ENCODE measurements at regions not wholly inside any gene's neighbourhood (a gene's known extent, or its start where the extent isn't known, plus 50 kb on each side); places are given as distances from the start of the nearest gene placed in this dataset.

DNA sequence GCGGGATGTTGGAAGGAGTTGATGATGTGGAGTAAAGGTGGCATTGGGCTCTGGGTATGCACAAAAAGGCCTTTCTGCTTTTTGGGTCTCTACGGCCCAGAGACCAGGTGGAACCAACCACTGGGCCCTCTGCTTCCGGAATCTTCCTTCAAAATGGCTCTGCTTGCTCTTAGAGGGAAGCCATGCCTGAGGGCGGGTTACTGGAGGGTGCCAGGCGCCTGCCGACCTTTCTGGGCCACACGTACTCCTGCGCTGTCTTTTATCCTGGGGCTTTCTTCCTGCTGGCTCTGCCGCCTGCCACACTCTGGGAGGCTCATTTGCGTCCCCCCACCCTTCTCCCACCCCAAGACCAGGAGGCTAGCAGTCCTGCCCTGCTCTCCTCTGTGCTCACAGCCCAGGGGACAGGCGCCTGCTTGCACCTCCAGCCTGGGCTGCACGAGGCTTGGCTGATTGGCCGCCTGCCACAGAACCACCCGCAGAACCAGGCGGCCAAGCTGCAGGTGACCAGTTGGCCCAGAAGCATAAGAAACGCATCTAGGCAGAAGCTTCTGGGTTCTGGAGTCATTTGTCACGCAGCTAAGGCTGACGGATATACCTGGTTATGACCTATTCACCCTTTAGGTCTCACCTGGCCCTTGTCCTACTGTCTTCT, 536.9 kb downstream of the TBC1D22A start:
- no peak for DNase-seq (ENCODE audit: low read depth)
- no peak overlapping the region for H3K4me3 ChIP-seq (ENCODE audit: low read depth, low read length)
- TF ChIP-seq, protein P1, sequence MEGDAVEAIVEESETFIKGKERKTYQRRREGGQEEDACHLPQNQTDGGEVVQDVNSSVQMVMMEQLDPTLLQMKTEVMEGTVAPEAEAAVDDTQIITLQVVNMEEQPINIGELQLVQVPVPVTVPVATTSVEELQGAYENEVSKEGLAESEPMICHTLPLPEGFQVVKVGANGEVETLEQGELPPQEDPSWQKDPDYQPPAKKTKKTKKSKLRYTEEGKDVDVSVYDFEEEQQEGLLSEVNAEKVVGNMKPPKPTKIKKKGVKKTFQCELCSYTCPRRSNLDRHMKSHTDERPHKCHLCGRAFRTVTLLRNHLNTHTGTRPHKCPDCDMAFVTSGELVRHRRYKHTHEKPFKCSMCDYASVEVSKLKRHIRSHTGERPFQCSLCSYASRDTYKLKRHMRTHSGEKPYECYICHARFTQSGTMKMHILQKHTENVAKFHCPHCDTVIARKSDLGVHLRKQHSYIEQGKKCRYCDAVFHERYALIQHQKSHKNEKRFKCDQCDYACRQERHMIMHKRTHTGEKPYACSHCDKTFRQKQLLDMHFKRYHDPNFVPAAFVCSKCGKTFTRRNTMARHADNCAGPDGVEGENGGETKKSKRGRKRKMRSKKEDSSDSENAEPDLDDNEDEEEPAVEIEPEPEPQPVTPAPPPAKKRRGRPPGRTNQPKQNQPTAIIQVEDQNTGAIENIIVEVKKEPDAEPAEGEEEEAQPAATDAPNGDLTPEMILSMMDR (IDR thresholded peaks at IDR 0.05; ENCODE audit: low read depth, low read length, missing control alignments), result no peak

DNA sequence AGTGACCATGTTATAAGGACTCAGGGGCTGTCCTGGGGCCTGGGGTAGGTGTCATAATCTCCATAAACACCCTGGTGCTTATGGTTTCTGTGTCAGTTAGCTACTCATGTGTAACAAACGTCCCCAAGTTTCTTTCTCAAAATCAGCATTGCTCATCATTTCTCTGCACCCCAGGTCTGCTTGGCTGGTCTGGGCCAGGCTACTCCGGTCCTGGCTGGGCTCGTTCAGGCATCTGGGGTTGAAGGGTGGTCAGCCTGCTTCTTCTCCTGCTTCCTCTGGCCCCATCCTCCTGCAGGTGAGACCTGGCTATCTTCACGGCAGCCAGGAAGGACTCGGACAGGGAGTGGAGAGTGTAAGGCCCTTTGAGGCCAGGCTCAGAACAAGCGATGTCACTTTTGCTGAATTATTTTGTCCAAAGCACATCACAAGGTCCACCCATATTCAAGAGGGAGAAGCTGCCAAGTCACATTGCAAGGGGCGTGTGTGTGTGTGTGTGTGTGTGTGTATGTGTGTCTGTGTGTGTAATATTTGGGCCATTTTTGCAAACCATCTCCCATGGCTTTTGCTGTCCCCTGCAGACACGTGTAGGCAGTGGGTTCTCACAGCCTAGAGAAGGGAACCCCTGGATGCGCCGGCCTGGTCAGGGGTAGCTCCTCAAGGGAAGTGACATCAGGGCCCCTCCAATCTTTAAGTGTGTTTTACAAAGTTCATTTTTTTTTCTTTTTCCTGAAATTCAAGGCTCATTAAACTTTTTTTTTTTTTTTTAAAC, 535.8 kb downstream of the TBC1D22A start:
- no peak for DNase-seq (ENCODE audit: low read depth)
- no peak overlapping the region for H3K4me3 ChIP-seq (ENCODE audit: low read depth, low read length)
- TF ChIP-seq, protein P1 (IDR thresholded peaks at IDR 0.05; ENCODE audit: low read depth, low read length, missing control alignments), result no peak

DNA sequence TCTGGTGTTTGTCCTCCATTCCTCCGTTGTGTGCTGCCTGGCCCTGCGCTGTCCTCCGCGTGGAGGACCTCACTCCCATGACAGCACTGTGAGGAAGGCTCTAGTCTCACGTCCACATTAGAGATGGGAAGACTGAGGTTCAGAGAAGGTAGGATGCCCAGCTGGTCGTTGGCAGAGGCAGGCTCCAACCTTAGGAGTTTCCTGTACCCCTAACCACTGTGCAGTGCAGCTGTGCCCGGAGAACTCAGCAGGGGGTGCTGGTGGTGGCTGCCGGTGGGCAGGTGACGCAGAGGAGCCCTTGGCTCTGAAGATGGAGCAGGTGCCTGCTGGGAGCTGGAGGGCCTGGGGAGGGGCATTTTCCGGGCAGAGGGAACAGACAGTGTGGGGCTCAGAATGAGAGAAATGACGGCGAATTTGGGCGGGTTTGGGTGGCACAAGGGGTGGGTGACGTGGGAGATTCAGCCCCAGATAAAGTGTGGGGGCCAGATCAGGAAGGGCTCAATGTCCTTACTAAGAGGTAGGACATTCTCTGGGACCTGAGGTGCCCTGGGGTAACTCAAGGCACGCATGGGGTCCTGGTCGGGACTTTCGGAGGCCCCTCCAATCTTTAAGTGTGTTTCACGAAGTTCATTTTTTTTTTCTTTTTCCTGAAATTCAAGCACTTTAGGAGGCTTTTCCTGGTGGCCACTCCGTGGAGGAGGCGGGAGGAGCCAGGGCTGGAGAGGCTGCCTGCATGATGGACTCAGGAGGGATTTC, 535.0 kb downstream of the TBC1D22A start:
- TF ChIP-seq, protein P1 (IDR thresholded peaks at IDR 0.05; ENCODE audit: low read depth, low read length, missing control alignments), result no peak
- no peak overlapping the region for H3K4me3 ChIP-seq (ENCODE audit: low read depth, low read length)
- no peak for DNase-seq (ENCODE audit: low read depth)

DNA sequence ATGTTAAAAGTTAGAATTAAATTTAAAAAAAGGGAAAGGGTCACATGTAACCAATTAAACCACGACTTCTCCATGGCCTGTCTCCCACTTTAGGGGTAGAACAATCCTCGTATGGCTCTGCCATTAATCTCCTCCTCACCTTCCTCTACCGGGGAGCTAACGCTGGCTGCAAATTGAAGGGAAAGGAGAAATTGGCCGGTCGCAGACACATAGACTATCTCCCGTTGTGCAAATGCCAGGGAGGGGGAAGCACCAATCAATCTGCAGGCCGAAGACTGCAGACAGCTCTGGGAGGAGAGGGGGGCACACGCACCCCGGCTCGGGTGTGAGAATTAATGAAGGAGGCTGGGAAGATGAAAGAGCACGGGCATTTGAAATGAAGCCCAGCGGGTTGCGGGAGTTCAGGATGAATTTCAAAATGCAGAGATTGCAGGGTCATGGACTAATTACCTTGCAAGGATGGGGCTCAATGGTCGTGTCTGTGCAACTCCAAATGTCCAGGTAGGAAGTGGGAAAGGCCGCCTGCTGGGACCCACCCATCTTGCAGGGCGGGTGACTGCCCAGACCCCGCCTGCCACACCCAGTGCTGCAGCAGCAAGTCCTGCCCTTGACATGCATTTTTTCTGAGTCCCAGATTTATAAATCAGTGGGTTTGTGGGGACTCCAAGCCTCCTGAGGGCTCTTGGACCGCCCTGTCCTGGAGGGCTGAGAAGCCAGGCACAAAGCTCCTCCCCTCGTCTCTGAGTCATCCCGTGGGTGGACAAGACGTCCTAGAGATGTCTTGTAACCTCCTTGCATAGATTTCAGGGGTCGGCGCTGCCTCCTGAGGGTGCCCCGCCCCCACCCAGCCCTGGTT, 534.2 kb downstream of the TBC1D22A start:
- TF ChIP-seq, protein P1 (IDR thresholded peaks at IDR 0.05; ENCODE audit: low read depth, low read length, missing control alignments), result no peak

DNA sequence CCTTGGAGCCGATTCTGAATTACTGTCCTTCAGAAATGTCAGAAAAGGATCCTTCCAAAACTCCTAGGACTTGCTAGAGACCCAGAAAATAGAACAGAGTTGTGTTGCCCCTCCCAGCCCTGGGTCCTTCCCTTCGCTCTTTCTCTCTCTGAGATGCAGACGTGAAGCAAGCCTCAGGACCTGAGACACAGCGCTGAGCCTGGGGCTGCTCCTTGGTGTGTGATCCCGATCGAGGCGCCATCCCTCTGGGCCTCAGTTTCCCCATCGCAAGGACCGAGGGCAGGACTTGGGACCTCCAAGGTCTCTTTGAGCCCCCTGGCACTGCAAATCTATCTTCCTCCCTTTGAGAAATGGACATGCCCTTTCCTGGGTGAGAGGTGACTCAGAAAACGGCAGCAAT, 533.5 kb downstream of the TBC1D22A start:
- TF ChIP-seq, protein P1 (IDR thresholded peaks at IDR 0.05; ENCODE audit: low read depth, low read length, missing control alignments), result no peak
- no peak for DNase-seq (ENCODE audit: low read depth)
- H3K4me3 ChIP-seq (ENCODE audit: low read depth, low read length), result no peak overlapping the region

More for the DNA sequence above, 534.2 kb downstream of the TBC1D22A start:
- H3K4me3 ChIP-seq (ENCODE audit: low read depth, low read length), result no peak overlapping the region
- no peak for DNase-seq (ENCODE audit: low read depth)

DNA sequence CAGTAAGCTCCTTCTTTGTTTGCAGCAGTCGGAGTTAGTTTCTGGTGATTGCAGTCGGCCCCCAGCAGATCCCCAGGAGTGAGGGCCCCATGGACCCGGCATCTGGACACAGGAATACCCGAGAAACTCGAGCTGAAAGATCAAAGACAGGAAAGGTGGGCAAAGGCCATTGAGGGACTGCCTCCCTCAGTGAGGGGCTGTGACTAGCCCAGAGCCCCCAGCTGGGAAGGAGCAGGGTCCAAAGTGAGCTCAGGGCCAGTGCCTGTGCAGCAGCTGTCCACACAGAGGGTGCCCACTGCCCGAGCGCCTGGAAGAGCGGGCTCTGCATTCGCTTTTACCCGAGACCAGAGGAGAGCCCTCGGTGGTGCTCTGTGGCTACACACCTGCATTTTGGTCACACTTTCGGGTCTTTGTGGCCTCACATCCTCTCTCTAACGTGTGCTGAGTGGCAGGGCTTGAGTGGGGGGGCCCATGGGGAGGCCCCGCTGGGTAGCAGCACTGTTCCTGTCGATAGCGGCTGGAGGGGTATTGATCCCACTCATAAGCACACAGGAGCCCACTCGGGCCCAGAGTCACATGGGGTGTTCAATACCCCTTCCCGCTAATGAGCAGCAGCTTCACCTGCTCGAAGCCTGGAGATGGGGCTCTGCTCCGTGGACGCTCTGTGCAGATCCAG, 532.9 kb downstream of the TBC1D22A start:
- no peak for DNase-seq (ENCODE audit: low read depth)
- H3K4me3 ChIP-seq (ENCODE audit: low read depth, low read length), result no peak overlapping the region
- TF ChIP-seq, protein P1 (IDR thresholded peaks at IDR 0.05; ENCODE audit: low read depth, low read length, missing control alignments), result no peak
